ENCODE measurements at regions not wholly inside any gene's neighbourhood (a gene's known extent, or its start where the extent isn't known, plus 50 kb on each side); places are given as distances from the start of the nearest gene placed in this dataset.

- no peak for TF ChIP-seq ZNF138 (CRISPR knock-in tag; conservative IDR thresholded peaks at IDR 0.05)
- no peak for TF ChIP-seq TEAD1 (CRISPR knock-in tag; IDR thresholded peaks at IDR 0.05)
- TF ChIP-seq, protein P1, sequence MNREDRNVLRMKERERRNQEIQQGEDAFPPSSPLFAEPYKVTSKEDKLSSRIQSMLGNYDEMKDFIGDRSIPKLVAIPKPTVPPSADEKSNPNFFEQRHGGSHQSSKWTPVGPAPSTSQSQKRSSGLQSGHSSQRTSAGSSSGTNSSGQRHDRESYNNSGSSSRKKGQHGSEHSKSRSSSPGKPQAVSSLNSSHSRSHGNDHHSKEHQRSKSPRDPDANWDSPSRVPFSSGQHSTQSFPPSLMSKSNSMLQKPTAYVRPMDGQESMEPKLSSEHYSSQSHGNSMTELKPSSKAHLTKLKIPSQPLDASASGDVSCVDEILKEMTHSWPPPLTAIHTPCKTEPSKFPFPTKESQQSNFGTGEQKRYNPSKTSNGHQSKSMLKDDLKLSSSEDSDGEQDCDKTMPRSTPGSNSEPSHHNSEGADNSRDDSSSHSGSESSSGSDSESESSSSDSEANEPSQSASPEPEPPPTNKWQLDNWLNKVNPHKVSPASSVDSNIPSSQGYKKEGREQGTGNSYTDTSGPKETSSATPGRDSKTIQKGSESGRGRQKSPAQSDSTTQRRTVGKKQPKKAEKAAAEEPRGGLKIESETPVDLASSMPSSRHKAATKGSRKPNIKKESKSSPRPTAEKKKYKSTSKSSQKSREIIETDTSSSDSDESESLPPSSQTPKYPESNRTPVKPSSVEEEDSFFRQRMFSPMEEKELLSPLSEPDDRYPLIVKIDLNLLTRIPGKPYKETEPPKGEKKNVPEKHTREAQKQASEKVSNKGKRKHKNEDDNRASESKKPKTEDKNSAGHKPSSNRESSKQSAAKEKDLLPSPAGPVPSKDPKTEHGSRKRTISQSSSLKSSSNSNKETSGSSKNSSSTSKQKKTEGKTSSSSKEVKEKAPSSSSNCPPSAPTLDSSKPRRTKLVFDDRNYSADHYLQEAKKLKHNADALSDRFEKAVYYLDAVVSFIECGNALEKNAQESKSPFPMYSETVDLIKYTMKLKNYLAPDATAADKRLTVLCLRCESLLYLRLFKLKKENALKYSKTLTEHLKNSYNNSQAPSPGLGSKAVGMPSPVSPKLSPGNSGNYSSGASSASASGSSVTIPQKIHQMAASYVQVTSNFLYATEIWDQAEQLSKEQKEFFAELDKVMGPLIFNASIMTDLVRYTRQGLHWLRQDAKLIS (CRISPR knock-in tag; IDR thresholded peaks at IDR 0.05; ENCODE audit: borderline replicate concordance) = no peak
- TF ChIP-seq, protein P2, sequence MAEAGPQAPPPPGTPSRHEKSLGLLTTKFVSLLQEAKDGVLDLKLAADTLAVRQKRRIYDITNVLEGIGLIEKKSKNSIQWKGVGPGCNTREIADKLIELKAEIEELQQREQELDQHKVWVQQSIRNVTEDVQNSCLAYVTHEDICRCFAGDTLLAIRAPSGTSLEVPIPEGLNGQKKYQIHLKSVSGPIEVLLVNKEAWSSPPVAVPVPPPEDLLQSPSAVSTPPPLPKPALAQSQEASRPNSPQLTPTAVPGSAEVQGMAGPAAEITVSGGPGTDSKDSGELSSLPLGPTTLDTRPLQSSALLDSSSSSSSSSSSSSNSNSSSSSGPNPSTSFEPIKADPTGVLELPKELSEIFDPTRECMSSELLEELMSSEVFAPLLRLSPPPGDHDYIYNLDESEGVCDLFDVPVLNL (CRISPR knock-in tag; IDR thresholded peaks at IDR 0.05; ENCODE audit: borderline replicate concordance, low read depth) = no peak
- TF ChIP-seq ELF4 (CRISPR knock-in tag; IDR thresholded peaks at IDR 0.05; ENCODE audit: low read depth) = no peak
- TF ChIP-seq, protein P3, sequence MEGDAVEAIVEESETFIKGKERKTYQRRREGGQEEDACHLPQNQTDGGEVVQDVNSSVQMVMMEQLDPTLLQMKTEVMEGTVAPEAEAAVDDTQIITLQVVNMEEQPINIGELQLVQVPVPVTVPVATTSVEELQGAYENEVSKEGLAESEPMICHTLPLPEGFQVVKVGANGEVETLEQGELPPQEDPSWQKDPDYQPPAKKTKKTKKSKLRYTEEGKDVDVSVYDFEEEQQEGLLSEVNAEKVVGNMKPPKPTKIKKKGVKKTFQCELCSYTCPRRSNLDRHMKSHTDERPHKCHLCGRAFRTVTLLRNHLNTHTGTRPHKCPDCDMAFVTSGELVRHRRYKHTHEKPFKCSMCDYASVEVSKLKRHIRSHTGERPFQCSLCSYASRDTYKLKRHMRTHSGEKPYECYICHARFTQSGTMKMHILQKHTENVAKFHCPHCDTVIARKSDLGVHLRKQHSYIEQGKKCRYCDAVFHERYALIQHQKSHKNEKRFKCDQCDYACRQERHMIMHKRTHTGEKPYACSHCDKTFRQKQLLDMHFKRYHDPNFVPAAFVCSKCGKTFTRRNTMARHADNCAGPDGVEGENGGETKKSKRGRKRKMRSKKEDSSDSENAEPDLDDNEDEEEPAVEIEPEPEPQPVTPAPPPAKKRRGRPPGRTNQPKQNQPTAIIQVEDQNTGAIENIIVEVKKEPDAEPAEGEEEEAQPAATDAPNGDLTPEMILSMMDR (IDR thresholded peaks at IDR 0.05) = peak; percentile 48
- no peak for TF ChIP-seq NFE2L1 (CRISPR knock-in tag; IDR thresholded peaks at IDR 0.05)
- no peak for TF ChIP-seq SP1 (CRISPR knock-in tag; conservative IDR thresholded peaks at IDR 0.05)
- no peak for TF ChIP-seq USF2 (CRISPR knock-in tag; IDR thresholded peaks at IDR 0.05)
- TF ChIP-seq TEAD4 (CRISPR knock-in tag; IDR thresholded peaks at IDR 0.05) = no peak
- TF ChIP-seq, protein P4, sequence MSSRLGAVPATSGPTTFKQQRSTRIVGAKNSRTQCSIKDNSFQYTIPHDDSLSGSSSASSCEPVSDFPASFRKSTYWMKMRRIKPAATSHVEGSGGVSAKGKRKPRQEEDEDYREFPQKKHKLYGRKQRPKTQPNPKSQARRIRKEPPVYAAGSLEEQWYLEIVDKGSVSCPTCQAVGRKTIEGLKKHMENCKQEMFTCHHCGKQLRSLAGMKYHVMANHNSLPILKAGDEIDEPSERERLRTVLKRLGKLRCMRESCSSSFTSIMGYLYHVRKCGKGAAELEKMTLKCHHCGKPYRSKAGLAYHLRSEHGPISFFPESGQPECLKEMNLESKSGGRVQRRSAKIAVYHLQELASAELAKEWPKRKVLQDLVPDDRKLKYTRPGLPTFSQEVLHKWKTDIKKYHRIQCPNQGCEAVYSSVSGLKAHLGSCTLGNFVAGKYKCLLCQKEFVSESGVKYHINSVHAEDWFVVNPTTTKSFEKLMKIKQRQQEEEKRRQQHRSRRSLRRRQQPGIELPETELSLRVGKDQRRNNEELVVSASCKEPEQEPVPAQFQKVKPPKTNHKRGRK (CRISPR knock-in tag; IDR thresholded peaks at IDR 0.05; ENCODE audit: borderline replicate concordance) = no peak
- TF ChIP-seq, protein P5, sequence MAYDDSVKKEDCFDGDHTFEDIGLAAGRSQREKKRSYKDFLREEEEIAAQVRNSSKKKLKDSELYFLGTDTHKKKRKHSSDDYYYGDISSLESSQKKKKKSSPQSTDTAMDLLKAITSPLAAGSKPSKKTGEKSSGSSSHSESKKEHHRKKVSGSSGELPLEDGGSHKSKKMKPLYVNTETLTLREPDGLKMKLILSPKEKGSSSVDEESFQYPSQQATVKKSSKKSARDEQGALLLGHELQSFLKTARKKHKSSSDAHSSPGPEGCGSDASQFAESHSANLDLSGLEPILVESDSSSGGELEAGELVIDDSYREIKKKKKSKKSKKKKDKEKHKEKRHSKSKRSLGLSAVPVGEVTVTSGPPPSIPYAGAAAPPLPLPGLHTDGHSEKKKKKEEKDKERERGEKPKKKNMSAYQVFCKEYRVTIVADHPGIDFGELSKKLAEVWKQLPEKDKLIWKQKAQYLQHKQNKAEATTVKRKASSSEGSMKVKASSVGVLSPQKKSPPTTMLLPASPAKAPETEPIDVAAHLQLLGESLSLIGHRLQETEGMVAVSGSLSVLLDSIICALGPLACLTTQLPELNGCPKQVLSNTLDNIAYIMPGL (CRISPR knock-in tag; IDR thresholded peaks at IDR 0.05) = no peak
- no peak for TF ChIP-seq FOXK1 (CRISPR knock-in tag; IDR thresholded peaks at IDR 0.05)
Measured at GRCh38 chr17:77011173-77012011, 129.4 kb upstream of the SEC14L1 start.
